ENCODE measurements at regions not wholly inside any gene's neighbourhood (a gene's known extent, or its start where the extent isn't known, plus 50 kb on each side); places are given as distances from the start of the nearest gene placed in this dataset.

GRCh38 chr1:14220811-14221210, 377.7 kb upstream of the KAZN start:
- TF ChIP-seq CTCF (IDR thresholded peaks at IDR 0.05) (no peak), ZBTB21 (CRISPR knock-in tag; IDR thresholded peaks at IDR 0.05; ENCODE audit: borderline replicate concordance) (no peak), FOXK1 (CRISPR knock-in tag; IDR thresholded peaks at IDR 0.05) (no peak), ELF4 (CRISPR knock-in tag; IDR thresholded peaks at IDR 0.05; ENCODE audit: low read depth) (no peak), E2F5 (CRISPR knock-in tag; IDR thresholded peaks at IDR 0.05) (no peak), KAT7 (CRISPR knock-in tag; IDR thresholded peaks at IDR 0.05; ENCODE audit: borderline replicate concordance) (no peak)
